H1 (cell line): ENCODE measurements at regions not wholly inside any gene's neighbourhood (a gene's known extent, or its start where the extent isn't known, plus 50 kb on each side); places are given as distances from the start of the nearest gene placed in this dataset.

Experiments
- EP300 ChIP-seq, 2 experiments: IDR thresholded peaks; 1 replicate in 1 of 2; 2 replicates in 1 of 2; pipeline ENCODE4 v1.6.1; 2011 to 2012; ENCODE audit warnings: low read depth in 2 of 2, low read length in 2 of 2, mild to moderate bottlenecking in 2 of 2, borderline replicate concordance in 1 of 2, inconsistent platforms in 1 of 2, moderate library complexity in 1 of 2
- JUN ChIP-seq: IDR thresholded peaks from 2 replicates; pipeline ENCODE4 v1.6.1; 2011; ENCODE audit warnings: low read depth, mild to moderate bottlenecking, improper control_type of control experiment, low read length
- MAX ChIP-seq: IDR thresholded peaks from 2 replicates; pipeline ENCODE4 v1.6.1; 2012; ENCODE audit warnings: inconsistent platforms
- NANOG ChIP-seq: IDR thresholded peaks from 2 replicates; pipeline ENCODE4 v1.6.1; 2011; ENCODE audit warnings: low read length, low read depth, mild to moderate bottlenecking, inconsistent platforms; ENCODE audit not compliant: insufficient read depth, poor library complexity, severe bottlenecking
- POLR2A ChIP-seq, 2 experiments: IDR thresholded peaks; 1 replicate in 1 of 2; 2 replicates in 1 of 2; pipeline ENCODE4 v1.6.1; 2011; ENCODE audit warnings: low read depth in 2 of 2, low read length in 2 of 2, mild to moderate bottlenecking in 2 of 2; ENCODE audit errors: control extremely low read depth in 1 of 2
- RAD21 ChIP-seq, 2 experiments: IDR thresholded peaks in 1 of 2; conservative IDR thresholded peaks in 1 of 2; 2 replicates each; pipeline ENCODE4 v1.6.1; 2011; ENCODE audit warnings: low read depth in 2 of 2, low read length in 2 of 2, improper control_type of control experiment in 1 of 2, inconsistent platforms in 1 of 2, mild to moderate bottlenecking in 1 of 2, moderate library complexity in 1 of 2
- TAF1 ChIP-seq: IDR thresholded peaks from 2 replicates; pipeline ENCODE4 v1.6.1; 2011; ENCODE audit warnings: mild to moderate bottlenecking, low read depth, low read length
- TF ChIP-seq, protein P1 (sequence below), 3 experiments: IDR thresholded peaks; 1 replicate in 2 of 3; 2 replicates in 1 of 3; pipeline versions ENCODE4 v1.5.1 to v1.6.1; 2011; ENCODE audit warnings: low read length in 3 of 3, mild to moderate bottlenecking in 3 of 3, inconsistent platforms in 2 of 3, low read depth in 1 of 3, moderate library complexity in 1 of 3; ENCODE audit not compliant: insufficient read depth in 1 of 3; ENCODE audit errors: control extremely low read depth in 1 of 3

DNA sequence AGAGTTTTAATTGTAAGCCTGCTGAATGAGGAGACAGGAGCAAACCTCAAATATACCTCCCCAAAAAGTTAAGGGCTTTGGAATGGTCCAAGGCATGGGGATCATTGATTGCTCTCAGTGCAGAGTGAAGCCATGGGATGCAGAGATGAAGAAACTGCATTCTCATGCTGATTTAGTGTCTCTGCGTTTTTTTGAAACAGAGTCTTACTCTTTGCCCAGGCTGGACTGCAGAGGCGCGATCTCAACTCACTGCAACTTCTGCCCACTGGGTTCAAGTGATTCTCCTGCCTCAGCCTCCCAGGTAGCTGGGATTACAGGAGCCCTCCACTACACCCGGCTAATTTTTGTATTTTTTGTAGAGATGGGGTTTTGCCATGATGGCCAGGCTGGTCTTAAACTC is 99.3 kb upstream of the ETV3 start:
- TF ChIP-seq, protein P1, sequence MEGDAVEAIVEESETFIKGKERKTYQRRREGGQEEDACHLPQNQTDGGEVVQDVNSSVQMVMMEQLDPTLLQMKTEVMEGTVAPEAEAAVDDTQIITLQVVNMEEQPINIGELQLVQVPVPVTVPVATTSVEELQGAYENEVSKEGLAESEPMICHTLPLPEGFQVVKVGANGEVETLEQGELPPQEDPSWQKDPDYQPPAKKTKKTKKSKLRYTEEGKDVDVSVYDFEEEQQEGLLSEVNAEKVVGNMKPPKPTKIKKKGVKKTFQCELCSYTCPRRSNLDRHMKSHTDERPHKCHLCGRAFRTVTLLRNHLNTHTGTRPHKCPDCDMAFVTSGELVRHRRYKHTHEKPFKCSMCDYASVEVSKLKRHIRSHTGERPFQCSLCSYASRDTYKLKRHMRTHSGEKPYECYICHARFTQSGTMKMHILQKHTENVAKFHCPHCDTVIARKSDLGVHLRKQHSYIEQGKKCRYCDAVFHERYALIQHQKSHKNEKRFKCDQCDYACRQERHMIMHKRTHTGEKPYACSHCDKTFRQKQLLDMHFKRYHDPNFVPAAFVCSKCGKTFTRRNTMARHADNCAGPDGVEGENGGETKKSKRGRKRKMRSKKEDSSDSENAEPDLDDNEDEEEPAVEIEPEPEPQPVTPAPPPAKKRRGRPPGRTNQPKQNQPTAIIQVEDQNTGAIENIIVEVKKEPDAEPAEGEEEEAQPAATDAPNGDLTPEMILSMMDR (IDR thresholded peaks at IDR 0.05; ENCODE audit: control extremely low read depth in 1 of 3, insufficient read depth in 1 of 3, low read depth in 1 of 3, low read length in 3 of 3): no peak
- TF ChIP-seq NANOG: no peak
- no peak for TF ChIP-seq EP300 (IDR thresholded peaks at IDR 0.05; ENCODE audit: borderline replicate concordance in 1 of 2, low read depth in 2 of 2, low read length in 2 of 2)
- TF ChIP-seq JUN: no peak
- no peak for TF ChIP-seq MAX
- no peak for TF ChIP-seq POLR2A (IDR thresholded peaks at IDR 0.05; ENCODE audit: control extremely low read depth in 1 of 2, low read depth in 2 of 2, low read length in 2 of 2)
- no peak for TF ChIP-seq TAF1
- TF ChIP-seq RAD21 (IDR thresholded peaks at IDR 0.05 in 1 of 2, conservative IDR thresholded peaks at IDR 0.05 in 1 of 2; ENCODE audit: low read depth in 2 of 2, low read length in 2 of 2): no peak
